ENCODE measurements at regions not wholly inside any gene's neighbourhood (a gene's known extent, or its start where the extent isn't known, plus 50 kb on each side); places are given as distances from the start of the nearest gene placed in this dataset.

- TF ChIP-seq RERE (CRISPR knock-in tag; IDR thresholded peaks at IDR 0.05; ENCODE audit: low read depth) (no peak), ZNF781 (CRISPR knock-in tag; IDR thresholded peaks at IDR 0.05; ENCODE audit: borderline replicate concordance, not compliant biosample characterization) (no peak), MZF1 (CRISPR knock-in tag; IDR thresholded peaks at IDR 0.05; ENCODE audit: borderline replicate concordance) (no peak), ATF4 (CRISPR knock-in tag; IDR thresholded peaks at IDR 0.05) (no peak), RCOR2 (CRISPR knock-in tag; IDR thresholded peaks at IDR 0.05) (no peak), ZNF264 (CRISPR knock-in tag; IDR thresholded peaks at IDR 0.05) (no peak)
These were observed 60.6 kb upstream of the CADM1 start (continued) for GRCh38 chr11:115564851-115565250.

- CTCF ChIA-PET (ENCODE audit: low intra/inter-chr PET ratio, low total read pairs), result no interaction called here
- WGBS (ENCODE audit: low lambda C conversion rate), result 0% methylated on average over 2 of the region's 2 CpGs
- in situ Hi-C loops (cut with HindIII; ENCODE audit: extremely low pct_ligation_motif_present, low pct_unique_long_range_greater_than_20kb) (no loop called here), intact Hi-C loops (cut with micrococcal nuclease; ENCODE audit: unreplicated experiment) (no loop called here)
- Histone ChIP-seq H3K4me3 (replicated peaks in 1 of 3; ENCODE audit: insufficient read depth in 1 of 3, low read depth in 2 of 3, low read length in 3 of 3) (no peak overlapping the region), H3K27ac (ENCODE audit: extremely low read length, insufficient read depth, low read length) (no peak overlapping the region), H3K27me3 (ENCODE audit: control insufficient read depth in 1 of 2, insufficient read depth in 2 of 2, low read length in 2 of 2) (no peaks in the 10 kb centered on the region), H2AFZ (ENCODE audit: low read length) (no peak overlapping the region), H3K9ac (ENCODE audit: insufficient read depth, low read depth, low read length) (no peak overlapping the region), H3K4me1 (ENCODE audit: insufficient read depth, low read length) (no peaks in the 10 kb centered on the region), H3K79me2 (ENCODE audit: insufficient read depth, low read length) (no peaks in the 10 kb centered on the region), H3K36me3 (replicated peaks in 1 of 2; ENCODE audit: control insufficient read depth in 1 of 2, insufficient read depth in 2 of 2, low read length in 2 of 2) (no peaks in the 10 kb centered on the region), H4K20me1 (ENCODE audit: insufficient read depth, low read length) (no peaks in the 10 kb centered on the region), H3K9me3 (ENCODE audit: low read length) (no peaks in the 10 kb centered on the region), H3K4me2 (ENCODE audit: low read depth, low read length) (no peak overlapping the region)
- BruUV-seq (replicated peaks), result no TSS peak
- FAIRE-seq, result no peak
- no peak for ATAC-seq
- no peak for DNase-seq (ENCODE audit: low spot score)
- POLR2A ChIA-PET, result no interaction called here
- TF ChIP-seq ESRRA (CRISPR knock-in tag; IDR thresholded peaks at IDR 0.05; ENCODE audit: low read depth), result no peak
- no peak for TF ChIP-seq ATF7-NPFF (CRISPR knock-in tag; IDR thresholded peaks at IDR 0.05; ENCODE audit: low read depth)
- no peak for TF ChIP-seq NCOA2 (CRISPR knock-in tag; IDR thresholded peaks at IDR 0.05)
- no peak for TF ChIP-seq XBP1 (CRISPR knock-in tag; IDR thresholded peaks at IDR 0.05)
- no peak for TF ChIP-seq HHEX (CRISPR knock-in tag; IDR thresholded peaks at IDR 0.05)
- TF ChIP-seq ZNF276 (CRISPR knock-in tag; IDR thresholded peaks at IDR 0.05; ENCODE audit: low read depth), result no peak
- no peak for TF ChIP-seq CEBPG (CRISPR knock-in tag; IDR thresholded peaks at IDR 0.05)
- TF ChIP-seq ZNF709 (CRISPR knock-in tag; IDR thresholded peaks at IDR 0.05), result no peak
- TF ChIP-seq MYPOP (CRISPR knock-in tag; IDR thresholded peaks at IDR 0.05), result no peak
- no peak for TF ChIP-seq PLRG1 (conservative IDR thresholded peaks at IDR 0.05)
These were observed 56.9 kb upstream of the CADM1 start for GRCh38 chr11:115561116-115561515.

Data from HepG2 (cell line).